Neural cell (in vitro differentiated cells): ENCODE measurements at regions not wholly inside any gene's neighbourhood (a gene's known extent, or its start where the extent isn't known, plus 50 kb on each side); places are given as distances from the start of the nearest gene placed in this dataset.

ENCODE experiments used
- H2AFZ ChIP-seq: fragments of 200-600, 300-800 bp; sonication (generic), shearing (Covaris generic); 2 replicates; pipeline ENCODE4 v1.6.0; 2014; ENCODE audit warnings: low read depth, mild to moderate bottlenecking, antibody characterized with exemption, low read length, moderate library complexity
- H3F3A ChIP-seq: fragments of 200-600 bp; shearing (Covaris generic); 2 replicates; pipeline ENCODE4 v1.6.1; 2016; ENCODE audit warnings: mild to moderate bottlenecking, moderate library complexity, mixed read lengths, antibody characterized with exemption, low read length; ENCODE audit not compliant: insufficient read depth, poor library complexity, severe bottlenecking
- H3K27ac ChIP-seq: fragments of 200-600, 300-800 bp; sonication (generic), shearing (Covaris generic); 2 replicates; pipeline ENCODE4 v1.5.1; 2014; ENCODE audit warnings: mild to moderate bottlenecking, low read length, moderate library complexity
- H3K27me3 ChIP-seq: fragments of 300-800, 200-600 bp; sonication (generic), shearing (Covaris generic); 2 replicates; pipeline ENCODE4 v1.6.0; 2014; ENCODE audit warnings: mild to moderate bottlenecking, low read depth, low read length, moderate library complexity; ENCODE audit not compliant: insufficient read depth
- H3K36me3 ChIP-seq: fragments of 300-800, 200-600 bp; sonication (generic), shearing (Covaris generic); 2 replicates; pipeline ENCODE4 v1.5.1; 2014; ENCODE audit warnings: mild to moderate bottlenecking, antibody characterized with exemption, low read length, moderate library complexity; ENCODE audit not compliant: insufficient read depth
- H3K4me2 ChIP-seq: fragments of 300-800, 200-600 bp; sonication (generic), shearing (Covaris generic); 2 replicates; pipeline ENCODE4 v1.6.0; 2014; ENCODE audit warnings: mild to moderate bottlenecking, low read length
- H3K4me3 ChIP-seq: fragments of 300-800, 200-600 bp; sonication (generic), shearing (Covaris generic); 2 replicates; pipeline ENCODE4 v1.5.1; 2014; ENCODE audit warnings: mild to moderate bottlenecking, low read length, moderate library complexity
- H3K79me2 ChIP-seq: fragments of 200-600 bp; shearing (Covaris generic); replicated peaks from 2 replicates; pipeline ENCODE4 v1.6.0; 2014; ENCODE audit warnings: mild to moderate bottlenecking, low read length, moderate library complexity; ENCODE audit not compliant: insufficient read depth
- H3K9ac ChIP-seq: fragments of 300-800, 200-600 bp; sonication (generic), shearing (Covaris generic); 2 replicates; pipeline ENCODE4 v1.6.1; 2016; ENCODE audit warnings: mild to moderate bottlenecking, low read length, mixed read lengths
- H3K9me2 ChIP-seq: fragments of 200-600 bp; shearing (Covaris generic); 2 replicates; pipeline ENCODE4 v1.6.1; 2016; ENCODE audit warnings: mild to moderate bottlenecking, low read length, mixed read lengths; ENCODE audit not compliant: insufficient read depth
- H3K9me3 ChIP-seq: fragments of 200-600, 300-800 bp; sonication (generic), shearing (Covaris generic); 2 replicates; pipeline ENCODE4 v1.6.1; 2016; ENCODE audit warnings: mild to moderate bottlenecking, mixed run types, low read length, moderate library complexity, mixed read lengths
- H4K20me1 ChIP-seq: fragments of 200-600 bp; shearing (Covaris generic); 2 replicates; pipeline ENCODE4 v1.6.1; 2016; ENCODE audit warnings: mild to moderate bottlenecking, mixed run types; ENCODE audit not compliant: insufficient read depth
- EP300 ChIP-seq: fragments of 450-650 bp; conservative IDR thresholded peaks from 2 replicates; pipeline ENCODE4 v1.6.1; 2014; ENCODE audit warnings: antibody characterized with exemption, mild to moderate bottlenecking, moderate library complexity; ENCODE audit not compliant: poor library complexity, severe bottlenecking
- EZH2 ChIP-seq: fragments of 200-600, 300-800 bp; shearing (Covaris generic), sonication (generic); IDR thresholded peaks from 2 replicates; pipeline ENCODE4 v1.6.1; 2014; ENCODE audit warnings: antibody characterized with exemption, low read length, borderline replicate concordance, mild to moderate bottlenecking; ENCODE audit not compliant: insufficient read depth, poor library complexity, severe bottlenecking
- MXI1 ChIP-seq: fragments of 450-650 bp; conservative IDR thresholded peaks from 2 replicates; pipeline ENCODE4 v1.6.1; 2014; ENCODE audit warnings: antibody characterized with exemption, mild to moderate bottlenecking; ENCODE audit not compliant: poor library complexity, severe bottlenecking
- POLR2AphosphoS5 ChIP-seq: IDR thresholded peaks from 2 replicates; pipeline ENCODE4 v1.6.1; 2012
- RAD21 ChIP-seq: fragments of 450-650 bp; conservative IDR thresholded peaks from 2 replicates; pipeline ENCODE4 v1.6.1; 2014; ENCODE audit warnings: antibody characterized with exemption, mild to moderate bottlenecking, moderate library complexity
- REST ChIP-seq: IDR thresholded peaks from 2 replicates; pipeline ENCODE4 v1.6.1; 2012; ENCODE audit warnings: borderline replicate concordance
- SMC3 ChIP-seq: fragments of 450-650 bp; conservative IDR thresholded peaks from 2 replicates; pipeline ENCODE4 v1.6.1; 2014; ENCODE audit warnings: antibody characterized with exemption, mild to moderate bottlenecking, moderate library complexity; ENCODE audit not compliant: poor library complexity
- TAF1 ChIP-seq: IDR thresholded peaks from 2 replicates; pipeline ENCODE4 v1.6.1; 2012; ENCODE audit warnings: low read depth
- TF ChIP-seq, protein P1 (sequence below): fragments of 450-650 bp; IDR thresholded peaks from 2 replicates; pipeline ENCODE4 v1.5.1; 2014; ENCODE audit warnings: antibody characterized with exemption, mild to moderate bottlenecking, moderate library complexity; ENCODE audit not compliant: poor library complexity, severe bottlenecking

DNA sequence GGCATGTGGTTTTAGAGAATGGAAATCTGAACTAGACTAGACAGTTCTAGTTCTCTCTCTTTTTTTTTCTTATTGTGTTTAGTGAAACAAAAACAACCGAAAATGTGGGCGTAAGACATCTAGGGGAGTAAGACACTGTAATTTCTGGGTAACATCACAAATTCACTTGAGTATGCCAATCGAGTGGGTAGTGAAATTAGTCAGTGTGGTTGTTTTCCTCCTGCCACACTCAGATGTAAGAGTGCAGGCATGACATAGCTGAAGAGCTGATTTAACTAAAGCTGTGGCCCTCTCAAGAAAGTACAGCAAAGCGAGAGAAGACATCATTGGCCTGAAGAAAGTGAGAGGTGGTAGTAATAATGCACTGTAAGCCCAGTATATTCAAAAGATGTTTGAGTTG is 1585.3 kb upstream of the AGA start:
- Histone ChIP-seq H3F3A (no peaks in the 10 kb centered on the region), H3K4me3 (no peak overlapping the region), H2AFZ (no peak overlapping the region), H3K9me2 (no peaks in the 10 kb centered on the region), H3K27ac (no peak overlapping the region), H3K4me2 (no peak overlapping the region), H3K9me3 (no peaks in the 10 kb centered on the region), H3K9ac (no peak overlapping the region), H3K27me3 (no peaks in the 10 kb centered on the region), H3K79me2 (no peaks in the 10 kb centered on the region), H4K20me1 (no peaks in the 10 kb centered on the region), H3K36me3 (no peaks in the 10 kb centered on the region)
- TF ChIP-seq SMC3 (no peak), EZH2 (no peak), EP300 (no peak), POLR2AphosphoS5 (no peak), RAD21 (no peak), REST (no peak), MXI1 (no peak), TAF1 (no peak)
- TF ChIP-seq, protein P1, sequence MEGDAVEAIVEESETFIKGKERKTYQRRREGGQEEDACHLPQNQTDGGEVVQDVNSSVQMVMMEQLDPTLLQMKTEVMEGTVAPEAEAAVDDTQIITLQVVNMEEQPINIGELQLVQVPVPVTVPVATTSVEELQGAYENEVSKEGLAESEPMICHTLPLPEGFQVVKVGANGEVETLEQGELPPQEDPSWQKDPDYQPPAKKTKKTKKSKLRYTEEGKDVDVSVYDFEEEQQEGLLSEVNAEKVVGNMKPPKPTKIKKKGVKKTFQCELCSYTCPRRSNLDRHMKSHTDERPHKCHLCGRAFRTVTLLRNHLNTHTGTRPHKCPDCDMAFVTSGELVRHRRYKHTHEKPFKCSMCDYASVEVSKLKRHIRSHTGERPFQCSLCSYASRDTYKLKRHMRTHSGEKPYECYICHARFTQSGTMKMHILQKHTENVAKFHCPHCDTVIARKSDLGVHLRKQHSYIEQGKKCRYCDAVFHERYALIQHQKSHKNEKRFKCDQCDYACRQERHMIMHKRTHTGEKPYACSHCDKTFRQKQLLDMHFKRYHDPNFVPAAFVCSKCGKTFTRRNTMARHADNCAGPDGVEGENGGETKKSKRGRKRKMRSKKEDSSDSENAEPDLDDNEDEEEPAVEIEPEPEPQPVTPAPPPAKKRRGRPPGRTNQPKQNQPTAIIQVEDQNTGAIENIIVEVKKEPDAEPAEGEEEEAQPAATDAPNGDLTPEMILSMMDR: no peak

DNA sequence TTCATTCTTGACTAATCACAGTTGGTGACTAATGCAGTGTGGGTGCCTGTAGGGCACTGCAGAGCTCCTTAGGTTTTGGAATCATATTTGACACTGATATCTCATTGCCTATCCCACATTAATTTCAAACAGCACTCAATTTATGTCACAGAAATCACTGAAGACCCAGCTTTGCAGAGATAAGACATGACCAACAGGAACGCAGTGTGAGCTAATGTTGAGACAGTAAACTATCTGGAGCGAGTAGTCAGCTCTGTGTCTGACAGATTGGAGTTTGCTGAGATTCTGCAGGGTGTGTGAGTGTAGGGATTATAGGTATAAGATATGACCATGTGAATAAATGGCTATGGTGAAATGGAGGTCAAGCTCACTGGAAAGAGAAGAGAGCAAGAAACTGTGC is 1586.1 kb upstream of the AGA start:
- Histone ChIP-seq H3K9me2 (no peaks in the 10 kb centered on the region), H3K4me3 (no peak overlapping the region), H4K20me1 (no peaks in the 10 kb centered on the region), H3K79me2 (no peaks in the 10 kb centered on the region), H3K36me3 (no peaks in the 10 kb centered on the region), H3K9me3 (no peaks in the 10 kb centered on the region), H3K27ac (no peak overlapping the region), H3K4me2 (no peak overlapping the region), H3F3A (no peaks in the 10 kb centered on the region), H3K9ac (no peak overlapping the region), H3K27me3 (no peaks in the 10 kb centered on the region), H2AFZ (no peak overlapping the region)
- TF ChIP-seq MXI1 (no peak), EZH2 (no peak)

- no peaks in the 10 kb centered on the region for H3K79me2 ChIP-seq
- no peaks in the 10 kb centered on the region for H4K20me1 ChIP-seq
- no peaks in the 10 kb centered on the region for H3K9me3 ChIP-seq
- H3F3A ChIP-seq: no peaks in the 10 kb centered on the region
- H3K4me3 ChIP-seq: no peak overlapping the region
- H3K9me2 ChIP-seq: no peaks in the 10 kb centered on the region
- H3K4me2 ChIP-seq: no peak overlapping the region
- H3K9ac ChIP-seq: no peak overlapping the region
- no peaks in the 10 kb centered on the region for H3K27me3 ChIP-seq
- H3K36me3 ChIP-seq: no peaks in the 10 kb centered on the region
- H2AFZ ChIP-seq: no peak overlapping the region
- no peak overlapping the region for H3K27ac ChIP-seq
- TF ChIP-seq SMC3: no peak
These were observed 1587.4 kb upstream of the AGA start for GRCh38 chr4:179029683-179030082.
